Peyer's patch (tissue), 4 donors: ENCODE measurements at regions not wholly inside any gene's neighbourhood (a gene's known extent, or its start where the extent isn't known, plus 50 kb on each side); places are given as distances from the start of the nearest gene placed in this dataset.
A peak's percentile ranks its signal among the peaks of the same experiment; 100 is the strongest.

Experiments used
- CTCF ChIP-seq, 6 experiments: fragments of 450-650 bp in 4 of 6; fragments of 200-600 bp in 2 of 6; sonication (generic) in 1 of 6; IDR thresholded peaks; one replicate each; pipeline ENCODE4 v1.5.1; 2017 to 2019; ENCODE audit warnings: antibody characterized with exemption in 6 of 6, mild to moderate bottlenecking in 3 of 6, moderate library complexity in 1 of 6
- POLR2A ChIP-seq, 2 donors: fragments of 450-650 bp; IDR thresholded peaks; one replicate each; pipeline ENCODE4 v1.5.1; 2017; ENCODE audit warnings: antibody characterized with exemption in 2 of 2, mild to moderate bottlenecking in 2 of 2, moderate library complexity in 2 of 2

DNA sequence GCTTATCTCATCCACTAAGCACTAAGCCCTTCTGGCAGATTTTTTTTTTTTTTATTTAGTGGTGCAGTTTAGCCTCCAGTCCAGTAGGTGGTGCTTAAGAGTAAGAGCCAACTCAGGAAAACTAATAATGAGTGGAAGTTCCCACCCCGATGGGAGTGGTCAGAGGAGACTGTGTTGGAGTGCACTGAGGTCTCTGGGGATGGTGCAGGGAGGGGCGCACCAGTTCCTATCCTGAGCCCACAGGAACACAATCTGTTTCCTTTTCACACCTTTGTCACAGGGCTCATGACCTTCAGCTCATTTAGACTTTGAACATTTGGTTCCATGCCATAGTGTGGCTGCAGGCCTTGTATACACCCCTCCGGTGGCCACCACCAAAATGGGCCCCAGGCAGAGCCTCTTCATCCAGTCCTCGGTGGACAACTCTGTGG, 367.4 kb downstream of the SPRY2 start:
- TF ChIP-seq CTCF (IDR thresholded peaks at IDR 0.05), result peak in 4 of 6 experiments; percentile 28 to 55 (median 36)
- no peak for TF ChIP-seq POLR2A (IDR thresholded peaks at IDR 0.05)
